ENCODE measurements at regions not wholly inside any gene's neighbourhood (a gene's known extent, or its start where the extent isn't known, plus 50 kb on each side); places are given as distances from the start of the nearest gene placed in this dataset.
"Not testable (repeated sequence)": the region's sequence is repeated elsewhere in the genome, so short reads cannot be mapped to it uniquely, and the experiment has no call there.

GRCh38 chr6:144359783-144360182 lies 74.6 kb downstream of the UTRN start:
- DNase-seq (ENCODE audit: low spot score), result no peak

GRCh38 chr6:144360401-144360800 lies 75.3 kb downstream of the UTRN start:
- DNase-seq (ENCODE audit: low spot score), result no peak

GRCh38 chr6:144361016-144361415 lies 75.9 kb downstream of the UTRN start:
- DNase-seq (ENCODE audit: low spot score), result no peak

- no peak for DNase-seq (ENCODE audit: low spot score)
Observed at GRCh38 chr6:144362042-144363018, 77.2 kb downstream of the UTRN start.

DNA sequence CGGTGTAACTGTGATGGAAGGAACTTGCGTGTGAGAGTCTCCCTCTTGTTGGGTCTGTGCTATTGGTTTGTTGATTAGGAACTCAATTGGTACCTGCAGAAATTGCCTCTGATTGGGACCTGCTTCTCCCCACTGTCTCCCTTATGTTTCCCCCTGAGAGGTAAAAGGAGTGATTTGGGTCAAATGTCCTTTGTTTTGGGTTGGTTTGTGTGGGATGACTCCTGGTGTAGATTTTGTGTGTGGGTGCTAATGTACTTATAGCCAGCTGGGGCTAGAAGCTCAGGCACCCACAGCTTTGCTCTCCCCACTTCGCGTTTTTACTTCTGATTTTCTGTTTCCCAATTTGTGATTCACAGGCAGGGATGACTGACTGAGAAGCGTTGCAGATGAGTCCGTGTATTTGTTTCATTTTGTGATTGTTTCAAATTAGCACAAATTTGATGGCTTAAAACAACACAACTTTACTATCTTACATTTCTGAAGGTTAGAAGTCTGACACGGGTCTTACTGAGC lies 79.1 kb downstream of the UTRN start:
- DNase-seq (ENCODE audit: low spot score), result no peak

DNA sequence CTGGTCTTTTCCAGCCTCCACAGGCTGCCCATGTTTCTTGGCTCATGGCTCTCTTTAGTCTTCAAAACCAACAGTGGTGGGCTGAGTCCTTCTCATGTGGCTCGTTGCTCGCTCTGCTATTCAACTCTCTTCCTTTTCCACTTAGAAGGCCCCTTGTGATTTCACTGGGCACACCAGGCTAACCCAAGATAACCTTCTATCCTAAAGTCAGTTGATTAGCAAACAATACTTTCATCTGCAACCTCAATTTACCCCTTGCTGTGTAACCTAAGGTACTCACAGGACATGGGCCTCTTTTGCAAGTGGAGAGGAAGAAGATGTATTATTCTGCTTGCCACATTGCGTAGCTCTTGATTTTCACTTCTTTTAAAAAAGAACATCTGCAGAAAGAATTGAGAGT lies 79.6 kb downstream of the UTRN start:
- DNase-seq (ENCODE audit: low spot score), result no peak

DNA sequence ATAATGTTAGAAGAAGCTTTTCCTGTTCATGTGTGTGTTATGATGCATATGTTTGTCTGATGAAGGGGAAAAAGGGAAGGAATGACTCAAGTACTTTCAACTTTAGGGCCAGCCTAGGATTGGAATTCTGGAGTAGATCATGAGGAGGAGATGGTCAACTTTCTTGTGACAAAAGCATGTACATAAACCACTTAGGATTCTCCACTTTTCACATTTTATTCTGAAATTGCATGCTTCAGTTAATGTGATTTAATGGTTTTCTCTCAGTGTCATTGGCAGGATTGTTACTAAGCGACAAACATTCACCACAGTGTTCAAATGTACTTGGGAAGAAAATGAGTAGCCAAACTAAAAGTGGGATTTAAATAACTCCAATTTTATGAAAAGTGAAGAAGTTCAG lies 80.1 kb downstream of the UTRN start:
- DNase-seq (ENCODE audit: low spot score), result no peak

DNA sequence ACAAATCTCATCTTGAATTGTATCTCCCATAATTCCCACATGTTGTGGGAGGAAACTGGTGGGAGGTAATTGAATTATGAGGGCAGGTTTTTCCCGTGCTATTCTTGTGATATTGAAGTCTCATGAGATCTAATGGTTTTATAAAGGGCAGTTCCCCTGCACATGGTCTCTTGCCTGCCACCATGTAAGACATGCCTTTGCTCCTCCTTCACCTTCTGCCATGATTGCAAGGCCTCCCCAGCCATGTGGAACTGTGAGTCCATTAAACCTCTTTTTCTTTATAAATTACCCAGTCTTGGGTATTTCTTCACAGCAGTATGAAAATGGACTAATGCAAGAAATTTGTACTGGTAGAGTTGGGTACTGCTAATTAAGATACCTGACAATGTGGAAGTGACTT lies 84.6 kb downstream of the UTRN start:
- not testable (repeated sequence) for DNase-seq (ENCODE audit: low spot score)

DNA sequence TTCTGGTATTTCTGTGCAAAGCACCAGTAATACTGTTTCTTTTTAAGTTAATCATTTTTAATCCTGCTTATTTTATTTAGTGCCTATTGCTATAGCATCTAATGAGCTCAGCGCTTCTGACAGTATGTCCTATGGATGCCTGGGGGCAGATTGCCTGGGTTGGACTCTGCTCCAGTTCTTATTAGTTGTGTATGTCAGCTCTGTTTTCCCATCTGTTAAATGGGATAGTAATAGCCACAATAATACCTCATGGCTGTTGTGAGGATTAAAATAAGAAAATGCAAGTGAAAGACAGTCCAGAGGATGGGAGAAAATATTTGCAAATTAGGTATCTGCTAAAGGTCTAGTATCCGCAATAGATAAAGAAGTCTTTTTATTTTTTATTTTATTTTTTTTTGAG lies 87.0 kb downstream of the UTRN start:
- no peak for DNase-seq (ENCODE audit: low spot score)

GRCh38 chr6:144372611-144373594 lies 87.8 kb downstream of the UTRN start:
- no peak for DNase-seq (ENCODE audit: low spot score)

DNA sequence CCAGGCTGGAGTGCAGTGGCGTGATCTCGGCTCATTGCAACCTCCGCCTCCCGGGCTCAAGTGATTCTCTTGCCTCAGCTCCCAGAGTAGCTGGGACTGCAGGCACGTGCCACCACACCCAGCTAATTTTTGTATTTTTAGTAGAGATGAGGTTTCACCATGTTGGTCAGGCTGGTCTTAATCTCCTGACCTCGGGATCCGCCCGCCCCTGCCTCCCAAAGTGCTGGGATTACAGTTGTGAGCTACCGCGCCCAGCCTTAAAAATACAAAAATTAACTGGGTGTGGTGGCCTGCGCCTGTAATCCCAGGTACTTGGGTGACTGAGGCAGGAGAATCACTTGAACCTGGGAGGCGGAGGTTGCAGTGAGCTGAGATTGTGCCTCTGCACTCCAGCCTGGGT lies 89.4 kb downstream of the UTRN start:
- DNase-seq (ENCODE audit: low spot score), result not testable (repeated sequence)

GRCh38 chr6:144377586-144378210 lies 92.6 kb downstream of the UTRN start:
- DNase-seq (ENCODE audit: low spot score), result no peak

DNA sequence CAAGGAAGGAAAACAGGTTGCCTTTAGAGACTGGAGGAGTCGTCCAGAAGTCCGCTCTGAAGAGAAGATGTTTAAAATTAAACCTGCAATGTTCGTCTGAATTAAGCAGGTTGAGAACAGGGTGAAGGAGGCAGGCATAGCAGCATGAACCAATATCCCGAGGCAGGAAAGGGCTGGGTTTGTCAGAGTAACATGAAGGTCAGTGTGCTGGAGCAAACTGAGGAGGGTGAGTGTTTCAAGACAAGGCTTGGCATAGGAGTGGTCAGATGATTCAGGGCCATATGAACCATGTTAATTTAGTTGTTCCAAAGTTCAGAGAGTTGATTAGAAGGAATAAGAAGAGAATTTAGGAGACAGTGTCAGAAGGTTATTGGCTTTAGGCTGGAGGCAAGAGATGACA lies 93.3 kb downstream of the UTRN start:
- DNase-seq (ENCODE audit: low spot score), result no peak

DNA sequence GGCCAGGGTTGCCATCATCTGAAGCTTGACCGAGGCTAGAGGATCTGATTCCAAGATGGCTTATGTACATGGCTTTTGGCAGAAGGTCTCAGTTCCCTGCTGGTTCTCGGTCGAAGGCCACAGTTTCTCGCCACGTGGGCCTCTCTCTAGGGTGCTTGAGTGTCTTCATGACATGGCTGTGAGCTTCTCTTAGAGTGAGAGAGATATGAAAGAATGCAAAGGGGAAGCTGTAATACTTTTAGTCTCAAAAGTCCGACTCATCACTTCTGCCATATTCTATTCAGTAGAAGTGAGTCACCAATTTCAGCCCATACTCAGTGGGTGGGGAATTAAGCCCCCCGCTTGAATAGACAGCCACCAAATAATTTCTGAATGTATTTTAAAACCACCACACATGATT lies 94.2 kb downstream of the UTRN start:
- no peak for DNase-seq (ENCODE audit: low spot score)

DNA sequence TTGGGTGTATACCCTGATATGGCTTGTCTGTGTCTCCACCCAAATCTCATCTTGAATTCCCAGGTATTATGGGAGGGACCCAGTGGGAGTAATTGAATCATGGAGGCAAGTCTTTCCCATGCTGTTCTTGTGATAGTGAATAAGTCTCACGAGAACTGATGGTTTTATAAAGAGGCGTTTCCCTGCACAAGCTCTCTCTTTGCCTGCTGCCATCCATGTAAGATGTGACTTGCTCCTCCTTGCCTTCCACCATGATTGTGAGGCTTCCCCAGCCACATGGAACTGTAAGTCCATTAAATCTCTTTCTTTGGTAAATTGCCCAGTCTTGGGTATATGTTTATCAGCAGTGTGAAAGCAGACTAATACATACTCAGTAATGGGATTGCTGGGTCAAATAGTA lies 96.4 kb downstream of the UTRN start:
- DNase-seq (ENCODE audit: low spot score), result not testable (repeated sequence)

GRCh38 chr6:144383336-144383735 lies 98.2 kb downstream of the UTRN start:
- no peak for DNase-seq (ENCODE audit: low spot score)

DNA sequence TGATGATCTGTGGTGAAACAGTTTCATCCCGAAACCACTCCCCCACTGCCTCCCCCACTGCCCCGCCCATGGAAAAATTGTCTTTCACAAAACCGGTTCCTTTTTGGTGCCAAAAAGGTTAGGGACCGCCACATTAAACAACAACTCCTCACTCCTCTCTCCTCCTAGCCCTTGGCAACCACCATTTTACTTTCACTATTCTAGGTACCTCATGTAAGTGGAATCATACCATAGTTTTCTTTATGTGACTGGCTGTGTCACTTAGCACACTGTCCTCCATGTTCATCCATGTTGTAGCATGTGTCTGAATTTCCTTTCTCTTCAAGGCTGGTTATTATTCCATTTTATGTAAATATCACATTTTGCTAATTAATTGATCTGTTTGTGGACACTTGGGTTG lies 99.3 kb downstream of the UTRN start:
- DNase-seq (ENCODE audit: low spot score), result no peak

- DNase-seq (ENCODE audit: low spot score), result not testable (repeated sequence)
Observed at GRCh38 chr6:144389474-144389873, 104.3 kb downstream of the UTRN start.

- no peak for DNase-seq (ENCODE audit: low spot score)
Observed at GRCh38 chr6:144390202-144390601, 105.1 kb downstream of the UTRN start.

GRCh38 chr6:144390886-144391285 lies 105.8 kb downstream of the UTRN start:
- no peak for DNase-seq (ENCODE audit: low spot score)

- DNase-seq (ENCODE audit: low spot score), result no peak
Observed at GRCh38 chr6:144392536-144392935, 107.4 kb downstream of the UTRN start.

DNA sequence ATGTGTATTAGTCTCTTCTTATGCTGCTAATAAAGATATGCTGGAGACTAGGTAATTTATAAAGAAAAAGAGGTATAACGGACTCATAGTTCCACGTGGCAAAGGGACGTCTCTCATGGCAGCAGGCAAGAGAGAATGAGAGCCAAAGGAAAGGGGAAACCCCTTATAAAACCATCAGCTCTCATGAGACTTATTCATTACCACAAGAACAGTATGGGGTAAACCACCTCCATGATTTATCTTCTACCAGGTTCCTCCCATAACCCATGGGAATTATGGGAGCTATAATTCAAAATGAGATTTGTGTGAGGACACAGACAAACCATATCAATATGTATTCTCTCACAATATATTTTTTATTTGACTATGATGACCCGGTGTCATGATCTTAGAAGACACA lies 109.1 kb downstream of the UTRN start:
- no peak for DNase-seq (ENCODE audit: low spot score)
